CMK (cell line): ENCODE measurements at regions not wholly inside any gene's neighbourhood (a gene's known extent, or its start where the extent isn't known, plus 50 kb on each side); places are given as distances from the start of the nearest gene placed in this dataset.
"Not testable (repeated sequence)": the region's sequence is repeated elsewhere in the genome, so short reads cannot be mapped to it uniquely, and the experiment has no call there.

Experiments used
- DNase-seq: peaks from one replicate; pipeline ENCODE4 v3.0.0-alpha.2; 2010; ENCODE audit warnings: low read depth

- no peak for DNase-seq
Measured at GRCh38 chr4:54581807-54582206, 76.0 kb upstream of the KIT start.

- no peak for DNase-seq
Measured at GRCh38 chr4:54585321-54586000, 72.3 kb upstream of the KIT start.

GRCh38 chr4:54586320-54586955, 71.3 kb upstream of the KIT start:
- DNase-seq, result no peak

GRCh38 chr4:54587107-54587891, 70.5 kb upstream of the KIT start:
- no peak for DNase-seq

- no peak for DNase-seq
Measured at GRCh38 chr4:54588404-54588803, 69.4 kb upstream of the KIT start.

GRCh38 chr4:54589586-54589985, 68.2 kb upstream of the KIT start:
- DNase-seq, result no peak

- no peak for DNase-seq
Measured at GRCh38 chr4:54593795-54594322, 63.9 kb upstream of the KIT start.

GRCh38 chr4:54596201-54596600, 61.6 kb upstream of the KIT start:
- no peak for DNase-seq

- DNase-seq, result not testable (repeated sequence)
Measured at GRCh38 chr4:54597678-54598077, 60.1 kb upstream of the KIT start.

GRCh38 chr4:54602175-54602574, 55.6 kb upstream of the KIT start:
- DNase-seq, result not testable (repeated sequence)

GRCh38 chr4:54607067-54607466, 50.7 kb upstream of the KIT start:
- DNase-seq, result no peak

- DNase-seq, result no peak
Measured at GRCh38 chr4:54607521-54607920, 50.2 kb upstream of the KIT start.
